Stimulated activated CD8-positive, alpha-beta memory T cell treated with anti-CD3 and anti-CD28 coated beads, Interleukin-7, amount 100 ng/mL, for 48 hours (primary cell): ENCODE measurements at regions not wholly inside any gene's neighbourhood (a gene's known extent, or its start where the extent isn't known, plus 50 kb on each side); places are given as distances from the start of the nearest gene placed in this dataset.
"Not testable (repeated sequence)": the region's sequence is repeated elsewhere in the genome, so short reads cannot be mapped to it uniquely, and the experiment has no call there.

Experiments
- DNase-seq, 2 donors: peaks; one replicate each; pipeline ENCODE4 v3.0.0-alpha.2; 2020; ENCODE audit warnings: low read depth in 1 of 2; ENCODE audit errors: extremely low read depth in 1 of 2

DNA sequence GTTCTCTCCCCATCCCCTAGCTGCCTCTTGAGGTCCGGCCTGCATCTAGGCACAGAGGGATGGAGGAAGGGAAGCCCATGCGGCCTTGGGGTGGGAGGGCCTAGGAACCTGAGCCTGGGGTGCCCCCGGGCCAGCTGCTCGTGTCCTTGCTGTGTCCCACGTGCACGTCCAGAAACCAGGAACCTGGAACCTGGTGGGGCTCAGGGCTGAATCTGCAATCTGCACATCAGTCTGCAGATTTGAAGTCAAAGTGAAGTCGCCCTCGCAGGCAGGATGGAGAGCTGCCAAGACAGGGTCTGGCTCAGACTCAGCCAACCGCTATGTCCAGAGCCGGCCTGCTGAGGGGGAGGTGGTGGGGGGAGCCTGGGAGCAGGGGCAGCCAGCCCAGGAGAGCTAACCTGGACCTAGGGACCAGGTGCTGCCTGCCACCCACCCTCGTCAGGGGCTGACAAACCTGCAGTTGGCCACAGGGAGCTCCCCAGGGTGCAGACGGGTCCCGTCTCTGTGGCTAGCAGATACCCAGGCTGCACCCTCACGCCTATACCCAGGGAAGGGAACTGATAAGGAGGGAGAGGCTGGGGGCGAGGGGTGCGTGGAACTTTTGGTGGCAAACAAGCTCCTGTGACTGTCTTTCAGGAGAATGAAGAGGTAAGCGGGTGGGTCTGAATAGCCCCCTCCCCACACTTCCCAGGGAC is 103.5 kb upstream of the SIMC1 start:
- DNase-seq: no peak

DNA sequence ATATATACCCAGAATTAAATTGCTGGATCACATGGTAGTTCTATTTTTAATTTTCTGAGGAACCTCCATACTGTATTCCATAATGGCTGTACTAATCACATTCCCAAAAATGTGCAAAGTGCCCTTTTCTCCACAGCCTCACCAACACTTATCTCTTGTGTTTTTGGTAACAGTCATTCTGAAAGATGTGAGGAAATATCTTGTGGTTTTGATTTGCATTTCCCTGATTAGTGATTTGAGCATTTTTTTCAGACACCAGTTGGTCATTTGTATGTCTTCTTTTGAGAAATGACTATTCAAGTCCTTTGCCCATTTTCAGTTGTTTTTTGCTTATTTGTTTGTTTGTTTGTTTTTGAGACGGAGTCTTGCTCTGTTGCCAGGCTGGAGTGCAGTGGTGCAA is 98.1 kb upstream of the SIMC1 start:
- DNase-seq: not testable (repeated sequence)

DNA sequence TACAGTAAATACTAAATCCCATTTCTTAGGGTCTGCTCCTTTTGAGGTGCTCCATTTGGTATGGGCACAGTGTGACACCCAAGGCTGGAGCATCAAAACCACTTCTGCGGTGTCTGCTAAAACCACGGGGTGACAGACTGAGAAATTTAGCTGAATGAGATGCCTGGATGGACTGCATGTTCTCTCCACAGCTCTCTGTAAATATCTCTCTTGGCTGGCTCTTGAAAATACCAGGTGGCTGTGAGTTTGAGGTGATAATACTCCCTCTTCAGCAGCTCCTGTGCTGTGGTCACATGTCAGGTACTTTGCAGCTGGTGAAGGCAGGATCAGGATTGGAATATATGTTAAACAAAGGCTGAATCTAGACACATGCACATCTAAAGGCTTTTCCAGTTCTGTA is 93.7 kb upstream of the SIMC1 start:
- DNase-seq: no peak

DNA sequence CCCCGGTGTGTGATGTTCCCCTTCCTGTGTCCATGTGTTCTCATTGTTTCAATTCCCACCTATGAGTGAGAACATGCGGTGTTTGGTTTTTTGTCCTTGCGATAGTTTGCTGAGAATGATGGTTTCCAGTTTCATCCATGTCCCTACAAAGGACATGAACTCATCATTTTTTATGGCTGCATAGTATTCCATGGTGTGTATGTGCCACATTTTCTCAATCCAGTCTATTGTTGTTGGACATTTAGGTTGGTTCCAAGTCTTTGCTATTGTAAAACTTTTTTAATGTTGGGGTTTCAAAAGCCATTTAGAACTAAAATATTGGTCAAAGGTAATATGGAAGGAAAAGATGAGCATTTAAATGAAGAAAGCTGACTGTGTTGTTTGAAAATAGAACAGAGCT is 88.3 kb upstream of the SIMC1 start:
- not testable (repeated sequence) for DNase-seq

DNA sequence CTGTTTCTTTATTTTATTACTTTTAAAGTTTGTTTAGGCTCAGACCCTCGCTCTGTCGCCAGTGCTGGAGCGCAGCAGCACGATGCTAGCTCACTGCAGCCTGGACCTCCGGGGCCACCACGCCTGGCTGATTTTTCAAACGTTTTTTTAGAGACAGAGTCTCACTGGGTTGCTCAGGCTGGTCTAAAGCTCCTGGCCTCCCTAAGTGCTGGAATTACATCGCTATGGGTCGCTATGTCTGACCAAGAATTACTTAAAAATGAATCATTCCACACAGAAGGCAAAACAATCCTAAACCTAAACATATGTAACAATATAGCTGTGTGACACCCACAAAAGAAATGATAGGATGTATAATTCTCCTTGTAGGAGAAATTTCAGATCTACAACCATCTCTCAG is 86.9 kb upstream of the SIMC1 start:
- DNase-seq: no peak

DNA sequence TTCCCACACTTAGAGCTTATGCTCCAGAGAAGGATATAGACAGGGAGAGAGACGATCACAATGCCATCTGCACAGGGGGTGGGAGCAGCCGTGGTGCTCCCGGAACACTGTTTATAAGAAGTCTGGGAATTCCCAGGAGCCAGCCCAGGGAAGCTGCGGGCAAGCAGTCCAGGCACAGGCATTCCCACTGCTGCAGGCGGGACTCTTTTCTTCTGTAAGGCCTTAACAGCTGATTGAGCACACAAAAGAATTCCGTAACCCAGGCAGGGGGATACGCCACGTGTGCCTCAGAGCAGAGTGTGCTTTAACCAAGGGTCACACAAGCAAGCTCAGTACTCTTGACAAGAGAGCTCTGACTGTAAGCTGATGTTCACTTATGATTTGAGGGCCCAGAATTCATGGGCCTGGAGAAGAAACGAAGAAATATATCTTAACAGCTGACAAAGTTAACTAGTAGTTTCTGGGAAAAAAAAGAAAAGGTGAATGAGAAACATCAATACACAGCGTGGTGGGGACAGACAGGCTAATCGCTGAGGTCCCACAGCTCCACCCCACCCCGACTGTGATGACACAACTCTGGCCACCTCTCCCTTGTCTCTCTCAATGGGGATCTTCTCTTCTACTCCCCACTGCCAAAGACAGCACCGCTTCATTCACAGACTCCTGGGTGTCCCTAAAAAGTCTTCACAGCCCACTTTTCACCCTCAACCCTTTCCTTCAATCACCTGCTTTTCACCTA is 85.9 kb upstream of the SIMC1 start:
- DNase-seq: no peak

DNA sequence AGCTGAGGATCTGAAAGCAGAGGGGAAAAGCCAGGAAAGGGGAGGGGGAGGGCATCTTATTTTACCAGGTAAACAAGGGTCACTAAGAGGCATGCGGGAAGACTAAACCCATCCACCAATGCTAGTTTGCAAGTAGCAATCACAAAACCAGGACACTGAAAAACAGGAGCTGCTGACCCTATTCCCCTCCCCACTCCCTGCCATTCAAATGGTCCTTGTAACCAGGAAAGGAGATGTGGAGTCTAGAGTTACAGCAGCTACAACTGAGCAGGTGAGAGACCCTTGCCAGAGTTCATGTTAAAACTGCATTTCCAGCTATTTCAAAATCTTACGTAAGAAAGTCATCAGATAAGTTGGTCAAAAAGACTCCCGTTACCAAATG is 85.3 kb upstream of the SIMC1 start:
- no peak for DNase-seq

DNA sequence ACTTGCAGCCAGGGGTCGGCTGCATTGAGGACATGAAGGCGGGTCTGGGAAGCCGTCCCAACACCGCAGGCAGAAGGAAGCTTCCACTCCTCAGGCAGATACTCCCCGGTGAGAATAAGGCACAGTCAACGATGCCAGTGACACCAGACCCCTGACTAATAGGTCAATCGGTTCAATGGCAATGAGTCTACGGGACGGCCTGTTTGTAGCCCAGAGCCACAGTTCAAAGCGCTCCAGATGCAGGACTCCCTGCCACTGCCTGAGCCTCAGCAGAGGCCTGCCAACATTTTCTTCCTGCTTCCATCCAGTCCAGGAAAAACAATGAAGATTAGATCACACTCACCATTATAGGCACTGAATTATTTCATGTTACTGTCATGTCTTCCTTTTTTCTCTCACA is 84.5 kb upstream of the SIMC1 start:
- no peak for DNase-seq

DNA sequence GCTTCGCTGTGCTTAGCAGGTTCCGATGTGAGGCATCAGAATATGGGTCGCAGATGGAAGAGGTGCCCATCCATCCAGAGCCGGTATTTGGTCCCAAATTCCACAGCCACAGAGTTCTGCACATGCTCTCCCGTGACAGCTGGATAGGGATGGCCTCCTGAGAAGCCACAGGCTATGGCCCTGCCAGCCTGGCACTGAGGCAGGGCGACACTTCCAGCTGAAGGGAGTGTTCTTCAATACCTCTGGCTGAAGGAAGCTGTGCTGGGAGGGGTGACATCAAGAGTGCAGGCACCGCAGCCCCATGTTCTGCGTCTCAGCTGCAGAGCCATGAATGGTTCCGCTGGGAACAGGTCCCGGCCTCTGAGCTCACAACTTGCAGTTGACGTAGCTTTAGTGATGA is 83.4 kb upstream of the SIMC1 start:
- DNase-seq: no peak

DNA sequence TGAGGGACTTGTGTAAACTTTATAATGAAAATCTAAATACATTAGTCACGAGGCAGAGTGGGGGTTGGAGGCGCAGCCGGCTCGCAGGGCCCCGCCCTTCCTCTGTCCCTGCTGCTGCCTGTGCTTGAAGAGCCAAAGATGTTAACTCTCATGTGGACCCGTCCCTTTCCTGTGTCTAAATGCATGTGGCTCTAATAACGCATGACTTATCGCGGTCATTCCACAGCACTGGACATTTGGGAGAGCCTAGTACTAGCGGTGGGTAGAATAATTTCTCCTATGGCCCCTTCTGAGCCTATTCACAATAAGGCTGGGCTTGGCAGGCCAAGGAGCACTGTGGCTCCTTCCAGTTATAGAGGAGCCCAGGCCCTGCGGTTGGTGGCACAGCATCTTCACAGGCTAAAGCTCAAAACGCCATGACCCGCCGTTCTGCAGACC is 82.3 kb upstream of the SIMC1 start:
- no peak for DNase-seq

DNA sequence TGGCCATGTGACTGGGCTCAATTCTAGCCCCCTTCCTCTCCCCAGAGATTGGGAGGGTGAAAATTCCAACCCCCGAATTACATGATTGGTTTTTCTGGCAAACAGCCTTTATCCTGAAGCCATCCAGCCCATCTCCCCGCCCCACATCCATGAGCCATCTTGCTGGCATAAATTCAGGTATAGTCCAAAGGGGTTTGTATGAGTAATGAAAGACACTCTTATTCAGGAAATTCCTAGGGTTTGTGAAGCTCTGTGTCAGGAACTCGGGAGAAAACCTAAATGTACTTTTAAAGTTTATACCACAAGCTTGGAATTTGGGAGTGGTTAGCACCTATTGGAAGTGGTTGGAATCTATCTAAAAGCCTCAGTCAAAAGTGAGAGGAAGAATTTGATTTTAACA is 80.6 kb upstream of the SIMC1 start:
- no peak for DNase-seq

DNA sequence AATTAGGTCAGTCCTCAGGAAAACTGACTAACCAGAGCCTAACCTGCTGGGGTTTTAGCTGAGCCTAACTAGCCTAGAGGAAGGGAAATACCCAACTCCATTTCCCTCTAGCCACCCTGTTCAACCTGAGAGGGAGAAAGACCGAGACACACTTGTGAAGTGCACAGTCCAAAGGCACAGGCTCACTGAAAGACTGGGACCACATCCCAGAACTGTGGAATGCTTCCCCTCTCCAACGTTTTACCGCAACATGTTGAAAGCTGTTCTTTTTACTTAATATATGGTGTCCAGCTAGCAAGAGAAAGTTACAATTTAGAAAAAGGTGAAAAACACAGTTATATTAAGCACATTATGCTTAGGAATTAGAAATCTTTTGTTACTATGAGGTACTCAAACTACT is 76.8 kb upstream of the SIMC1 start:
- DNase-seq: no peak

DNA sequence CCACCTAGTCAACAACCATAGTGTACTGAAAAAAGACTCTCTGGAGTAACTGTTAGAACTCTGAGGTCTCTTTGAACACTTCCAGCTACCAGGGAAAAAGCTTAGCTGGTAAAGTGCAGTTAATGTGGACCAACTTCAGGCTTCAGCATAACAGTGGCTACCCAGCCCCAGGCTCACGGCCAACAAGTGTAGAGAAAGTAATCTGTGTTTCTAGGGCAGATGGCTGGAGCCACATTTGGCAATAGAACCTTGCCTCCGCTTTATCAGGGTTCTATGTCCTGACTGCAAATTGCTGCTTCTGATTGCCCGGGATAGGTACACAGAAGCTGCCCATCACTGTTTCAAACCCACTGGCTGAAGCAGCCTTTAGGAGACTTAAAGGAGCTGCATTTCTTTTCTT is 76.0 kb upstream of the SIMC1 start:
- DNase-seq: no peak

DNA sequence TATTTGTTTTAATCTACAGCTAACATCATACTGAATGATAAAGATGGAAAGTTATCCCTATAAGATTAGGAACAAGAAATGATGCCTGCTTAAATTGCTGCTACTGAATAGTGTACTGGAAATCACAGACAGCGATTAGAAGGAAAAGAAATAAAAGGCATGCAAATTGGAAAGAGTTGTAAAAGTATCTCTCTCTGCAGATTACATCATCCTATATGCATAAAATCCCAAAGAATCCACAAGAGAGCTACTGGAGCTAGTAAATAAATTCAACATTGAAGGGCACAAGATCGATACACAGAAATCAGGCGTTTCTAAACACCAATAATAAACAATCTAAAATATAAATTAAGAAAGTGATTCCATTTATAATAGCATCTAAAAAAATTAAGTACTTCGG is 75.3 kb upstream of the SIMC1 start:
- DNase-seq: no peak

DNA sequence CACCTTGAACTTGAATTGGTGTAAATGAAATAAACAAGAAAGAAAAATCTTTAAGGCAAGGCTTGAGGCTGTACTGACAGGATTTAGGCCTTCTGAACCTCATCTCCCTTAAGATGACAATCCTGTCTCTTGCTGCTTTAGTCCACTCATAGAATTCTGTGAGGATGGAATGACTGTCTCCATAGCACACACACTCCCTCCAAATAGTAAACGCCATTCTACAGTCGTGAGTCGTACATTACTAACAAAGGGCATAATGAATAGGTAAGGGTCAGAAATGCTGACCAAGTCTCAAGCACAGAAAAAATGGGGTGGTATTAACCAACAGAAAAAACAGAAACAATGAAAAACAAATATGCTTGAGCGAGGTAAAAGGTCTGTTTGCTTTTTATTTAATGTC is 71.8 kb upstream of the SIMC1 start:
- DNase-seq: no peak

DNA sequence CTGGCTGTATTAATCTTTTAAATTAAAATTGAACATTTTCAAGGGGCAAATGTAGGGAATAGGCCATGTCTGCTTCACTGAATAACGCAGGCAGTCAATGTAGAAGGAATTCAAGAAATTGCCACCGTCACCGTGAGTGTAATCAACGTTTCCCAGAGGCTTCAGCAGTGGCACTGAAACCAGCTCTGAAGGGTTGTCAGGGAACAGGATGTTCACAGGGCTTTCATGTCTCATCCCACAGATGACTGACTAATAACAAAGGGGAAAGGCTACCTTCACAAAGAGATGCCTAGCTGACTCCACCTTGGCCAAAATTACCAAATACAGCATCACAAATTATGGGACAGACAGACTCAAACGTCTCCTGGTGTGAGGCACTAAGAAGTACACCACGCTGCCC is 70.4 kb upstream of the SIMC1 start:
- DNase-seq: no peak

DNA sequence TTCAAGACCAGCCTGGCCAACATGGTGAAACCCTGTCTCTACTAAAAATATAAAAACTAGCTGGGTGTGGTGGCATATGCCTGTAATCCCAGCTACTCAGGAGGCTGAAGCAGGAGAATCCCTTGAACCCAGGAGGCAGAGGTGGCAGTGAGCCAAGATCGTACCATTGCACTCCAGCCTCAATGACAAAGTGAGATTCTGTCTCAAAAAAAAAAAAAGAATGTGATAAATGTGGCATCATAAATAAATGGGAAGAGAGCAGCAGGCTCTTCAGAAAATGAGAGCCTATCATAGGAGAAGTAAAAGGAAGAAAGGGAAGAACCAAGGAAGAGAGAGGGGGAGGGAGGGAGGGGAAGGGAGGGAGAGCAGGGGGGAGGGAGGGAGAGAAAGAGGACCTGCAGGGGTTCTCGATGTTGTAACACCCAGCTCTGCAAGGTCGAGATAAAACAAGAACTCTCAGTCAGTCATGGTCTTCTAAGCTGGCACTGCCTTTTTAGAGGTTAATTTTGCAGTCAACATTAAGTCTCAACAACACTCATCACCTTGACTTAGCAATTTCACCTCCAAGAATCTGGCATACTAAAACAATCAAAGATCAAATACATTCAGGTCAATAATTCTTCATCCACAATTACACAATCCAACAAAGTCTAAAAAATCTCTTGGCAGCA is 68.7 kb upstream of the SIMC1 start:
- DNase-seq: no peak

DNA sequence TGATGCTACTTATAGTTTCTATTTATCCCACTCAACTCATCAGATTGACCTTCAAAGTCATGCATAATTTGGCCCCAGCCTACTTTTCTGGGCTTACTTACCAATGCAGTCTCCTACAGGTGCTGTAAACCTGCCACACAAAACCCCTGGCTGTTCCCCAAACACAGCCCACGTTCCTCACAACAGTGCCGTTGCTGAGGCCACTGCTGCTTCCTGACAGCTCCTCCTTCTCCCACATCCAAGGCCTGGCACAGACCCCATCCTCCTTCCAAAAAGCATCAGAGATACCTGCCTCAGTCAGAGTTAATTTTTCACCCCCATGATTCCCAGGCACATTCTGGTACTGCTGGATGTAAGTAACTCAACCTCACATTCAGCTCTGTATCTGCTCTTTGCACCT is 68.1 kb upstream of the SIMC1 start:
- no peak for DNase-seq

DNA sequence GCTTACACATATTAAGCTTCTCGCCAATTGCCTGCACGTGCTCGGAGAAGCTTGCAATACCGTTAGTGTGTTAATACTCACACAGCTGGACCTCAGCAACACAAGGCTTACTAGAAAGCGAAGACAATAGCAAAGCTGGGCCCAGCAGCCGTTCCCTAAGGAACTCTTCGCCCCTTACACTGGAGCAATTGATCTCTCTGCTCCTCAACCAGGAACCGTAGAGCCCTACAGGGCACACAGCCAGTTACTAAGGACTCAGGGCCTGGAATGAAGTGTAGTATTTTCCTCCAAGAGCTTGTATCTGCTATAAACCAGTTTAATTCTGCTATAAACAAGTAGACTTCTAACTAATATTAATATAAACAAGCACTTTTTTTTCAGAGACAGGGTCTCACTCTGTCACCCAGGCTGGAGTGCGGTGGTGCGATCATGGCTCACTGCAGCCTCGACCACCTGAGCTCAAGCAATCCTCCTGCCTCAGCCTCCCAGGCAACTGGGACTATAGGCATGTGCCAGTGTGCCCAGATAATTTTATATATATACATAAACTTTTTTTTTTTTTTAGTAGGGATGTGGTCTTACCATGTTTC is 67.0 kb upstream of the SIMC1 start:
- DNase-seq: no peak

DNA sequence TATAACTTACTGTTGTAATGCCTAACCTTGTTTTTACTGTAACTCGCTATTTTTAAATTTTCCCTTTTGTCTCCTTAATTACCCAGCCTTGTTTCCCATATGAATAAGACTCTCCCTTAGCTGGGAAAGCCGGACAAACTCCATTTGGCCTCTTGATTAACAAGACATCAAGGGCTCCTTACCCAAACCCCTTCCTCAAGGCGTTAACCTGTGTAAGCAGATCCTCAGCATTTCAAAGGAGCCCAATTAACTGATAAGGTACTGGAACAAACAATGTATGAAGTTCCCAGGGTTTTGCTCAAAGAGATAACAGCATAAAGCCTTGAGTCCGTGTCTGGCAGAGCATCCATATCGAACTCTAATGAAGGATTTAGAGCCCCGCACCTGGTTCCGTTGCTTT is 66.0 kb upstream of the SIMC1 start:
- no peak for DNase-seq

DNA sequence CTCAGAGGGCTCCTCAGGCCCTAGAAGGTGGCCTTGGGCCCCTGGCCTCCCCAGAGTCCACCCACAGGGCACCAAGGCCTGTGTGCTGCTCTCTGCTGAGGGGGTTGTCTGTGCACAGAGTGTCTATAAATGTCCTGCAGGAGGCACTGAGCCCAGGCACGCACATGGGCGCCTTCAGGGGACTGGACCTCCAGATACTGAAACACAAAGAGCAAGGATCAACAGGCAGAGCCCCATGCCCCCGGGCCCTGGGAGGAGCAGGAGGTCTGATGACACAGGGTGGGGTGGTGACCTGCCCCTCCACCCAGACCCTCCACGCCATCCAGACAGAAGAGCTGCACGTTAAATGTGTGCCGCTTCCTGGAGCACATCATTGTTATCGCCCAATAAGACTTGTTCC is 64.6 kb upstream of the SIMC1 start:
- DNase-seq: no peak
